Tibial nerve (tissue), 4 donors: ENCODE measurements at regions not wholly inside any gene's neighbourhood (a gene's known extent, or its start where the extent isn't known, plus 50 kb on each side); places are given as distances from the start of the nearest gene placed in this dataset.

ENCODE experiments used
- DNase-seq, 2 donors: peaks; one replicate each; pipeline ENCODE4 v3.0.0-alpha.2; 2019; ENCODE audit warnings: low spot score in 2 of 2
- H3K27ac ChIP-seq, 4 donors: fragments of 200-600 bp; sonication (generic) in 3 of 4; one replicate each; pipeline ENCODE4 v1.5.1; 2017 to 2019; ENCODE audit warnings: mild to moderate bottlenecking in 1 of 4
- H3K27me3 ChIP-seq, 2 donors: fragments of 200-600 bp; sonication (generic) in 1 of 2; one replicate each; pipeline versions ENCODE4 v1.5.1 to v1.6.0; 2017 to 2019
- H3K36me3 ChIP-seq, 3 donors: fragments of 200-600 bp; sonication (generic); one replicate each; pipeline ENCODE4 v1.5.1; 2018 to 2019
- H3K4me1 ChIP-seq, 4 donors: fragments of 200-600 bp; sonication (generic) in 3 of 4; one replicate each; pipeline ENCODE4 v1.5.1; 2017 to 2019
- H3K4me3 ChIP-seq, 4 donors: fragments of 200-600 bp; sonication (generic) in 3 of 4; one replicate each; pipeline ENCODE4 v1.5.1; 2017 to 2019; ENCODE audit warnings: mild to moderate bottlenecking in 1 of 4, moderate library complexity in 1 of 4
- H3K9me3 ChIP-seq, 4 donors: fragments of 200-600 bp; sonication (generic) in 3 of 4; one replicate each; pipeline ENCODE4 v1.5.1; 2017 to 2019
- EP300 ChIP-seq, 2 donors: sonication (generic); formaldehyde crosslinking; IDR thresholded peaks; one replicate each; pipeline ENCODE4 v1.6.1; 2017; ENCODE audit warnings: antibody characterized with exemption in 2 of 2, mild to moderate bottlenecking in 1 of 2
- POLR2A ChIP-seq, 2 donors: fragments of 450-650 bp; IDR thresholded peaks; one replicate each; pipeline ENCODE4 v1.6.1; 2017; ENCODE audit warnings: antibody characterized with exemption in 2 of 2, mild to moderate bottlenecking in 2 of 2, moderate library complexity in 2 of 2
- WGBS, 2 donors: methylation state at CpG; one replicate each; pipeline ENCODE4 v1.1.5; 2018; 5-methylcytosine and 5-hydroxymethylcytosine counted together
- TF ChIP-seq, protein P1 (sequence below), 5 experiments: fragments of 200-600 bp in 3 of 5; fragments of 450-650 bp in 2 of 5; sonication (generic) in 3 of 5; IDR thresholded peaks; one replicate each; pipeline ENCODE4 v1.5.1; 2016 to 2019; ENCODE audit warnings: antibody characterized with exemption in 5 of 5, mild to moderate bottlenecking in 3 of 5, moderate library complexity in 2 of 5

DNA sequence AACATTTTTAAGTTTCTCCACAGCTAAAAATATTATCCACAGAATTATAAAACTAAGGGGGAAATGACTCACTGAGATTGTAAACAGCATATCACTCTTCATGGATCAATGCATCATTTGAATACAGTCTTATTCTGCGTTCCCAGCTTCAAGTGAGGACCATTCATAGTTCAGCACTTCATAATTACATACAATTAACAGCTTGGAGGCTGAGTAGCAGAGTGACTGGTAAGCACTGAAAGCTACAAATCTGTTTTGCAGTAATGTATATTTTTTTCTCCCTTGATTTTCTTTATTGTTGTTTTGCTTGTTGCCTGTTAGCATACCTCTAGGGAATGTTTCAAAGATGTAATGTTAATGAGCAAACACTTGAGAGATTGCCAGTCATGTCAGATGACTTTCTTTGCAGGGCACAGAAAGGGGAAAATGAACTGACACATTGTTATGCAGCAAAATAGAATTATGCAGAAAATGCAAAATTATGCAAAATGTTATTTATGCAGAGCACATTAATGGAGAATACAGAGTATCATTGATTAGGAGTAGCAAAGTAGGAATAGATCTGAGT, 138.6 kb downstream of the RPS29 start:
- Histone ChIP-seq H3K9me3 (peaks cover 0 to 16% (median 0%) of the 10 kb centered on the region in 4 donors), H3K27me3 (no peaks in the 10 kb centered on the region), H3K36me3 (no peaks in the 10 kb centered on the region), H3K4me3 (no peak overlapping the region), H3K27ac (no peak overlapping the region), H3K4me1 (no peaks in the 10 kb centered on the region)
- no peak for DNase-seq
- 24 to 30% methylated on average over 1 of the region's 1 CpG for WGBS, 2 donors
- TF ChIP-seq POLR2A (IDR thresholded peaks at IDR 0.05) (no peak), EP300 (IDR thresholded peaks at IDR 0.05) (no peak)
- TF ChIP-seq, protein P1, sequence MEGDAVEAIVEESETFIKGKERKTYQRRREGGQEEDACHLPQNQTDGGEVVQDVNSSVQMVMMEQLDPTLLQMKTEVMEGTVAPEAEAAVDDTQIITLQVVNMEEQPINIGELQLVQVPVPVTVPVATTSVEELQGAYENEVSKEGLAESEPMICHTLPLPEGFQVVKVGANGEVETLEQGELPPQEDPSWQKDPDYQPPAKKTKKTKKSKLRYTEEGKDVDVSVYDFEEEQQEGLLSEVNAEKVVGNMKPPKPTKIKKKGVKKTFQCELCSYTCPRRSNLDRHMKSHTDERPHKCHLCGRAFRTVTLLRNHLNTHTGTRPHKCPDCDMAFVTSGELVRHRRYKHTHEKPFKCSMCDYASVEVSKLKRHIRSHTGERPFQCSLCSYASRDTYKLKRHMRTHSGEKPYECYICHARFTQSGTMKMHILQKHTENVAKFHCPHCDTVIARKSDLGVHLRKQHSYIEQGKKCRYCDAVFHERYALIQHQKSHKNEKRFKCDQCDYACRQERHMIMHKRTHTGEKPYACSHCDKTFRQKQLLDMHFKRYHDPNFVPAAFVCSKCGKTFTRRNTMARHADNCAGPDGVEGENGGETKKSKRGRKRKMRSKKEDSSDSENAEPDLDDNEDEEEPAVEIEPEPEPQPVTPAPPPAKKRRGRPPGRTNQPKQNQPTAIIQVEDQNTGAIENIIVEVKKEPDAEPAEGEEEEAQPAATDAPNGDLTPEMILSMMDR (IDR thresholded peaks at IDR 0.05) = no peak

DNA sequence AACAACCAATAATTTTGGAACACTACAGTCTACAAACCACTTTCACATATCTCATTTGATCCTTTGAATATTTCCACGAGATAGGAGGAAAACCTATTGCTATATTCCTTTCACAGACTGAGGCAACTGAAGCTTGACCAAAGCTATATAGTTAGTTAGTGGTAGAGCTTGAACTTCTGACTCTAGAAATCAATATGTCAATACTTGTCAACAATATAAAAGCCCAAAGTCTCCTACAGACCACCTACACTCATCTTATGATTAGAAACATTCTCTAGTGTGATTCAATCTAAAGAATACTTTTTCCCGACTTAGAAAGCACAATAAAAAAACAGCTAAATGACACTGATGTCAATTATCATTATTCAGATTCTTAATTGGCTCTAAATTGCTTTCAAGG, 139.4 kb downstream of the RPS29 start:
- TF ChIP-seq, protein P1 (IDR thresholded peaks at IDR 0.05) = no peak
- TF ChIP-seq POLR2A (IDR thresholded peaks at IDR 0.05) (no peak), EP300 (IDR thresholded peaks at IDR 0.05) (no peak)
- Histone ChIP-seq H3K4me1 (no peaks in the 10 kb centered on the region), H3K36me3 (no peaks in the 10 kb centered on the region), H3K9me3 (peaks cover 0 to 16% (median 0%) of the 10 kb centered on the region in 4 donors), H3K27me3 (no peaks in the 10 kb centered on the region), H3K4me3 (no peak overlapping the region), H3K27ac (no peak overlapping the region)
- no peak for DNase-seq
- 63 to 75% methylated on average over 2 of the region's 2 CpGs for WGBS, 2 donors

GRCh38 chr14:49438256-49438770, 147.9 kb downstream of the RPS29 start:
- TF ChIP-seq POLR2A (IDR thresholded peaks at IDR 0.05) (no peak), EP300 (IDR thresholded peaks at IDR 0.05) (no peak)
- TF ChIP-seq, protein P1 (IDR thresholded peaks at IDR 0.05) = no peak
- H3K9me3 ChIP-seq = peaks cover 0 to 18% (median 0%) of the 10 kb centered on the region in 4 donors
- H3K27me3 ChIP-seq = no peaks in the 10 kb centered on the region
- WGBS, 2 donors = 53 to 63% methylated on average over 4 of the region's 4 CpGs
- H3K4me3 ChIP-seq = no peak overlapping the region
- no peaks in the 10 kb centered on the region for H3K4me1 ChIP-seq
- no peaks in the 10 kb centered on the region for H3K36me3 ChIP-seq
- DNase-seq = no peak
- no peak overlapping the region for H3K27ac ChIP-seq

GRCh38 chr14:49428076-49428475, 158.1 kb downstream of the RPS29 start:
- H3K27me3 ChIP-seq = no peaks in the 10 kb centered on the region
- WGBS, 2 donors = 79 to 87% methylated on average over 2 of the region's 2 CpGs
- peaks cover 0 to 22% (median 9%) of the 10 kb centered on the region in 4 donors for H3K9me3 ChIP-seq
- no peaks in the 10 kb centered on the region for H3K4me1 ChIP-seq
- H3K4me3 ChIP-seq = no peak overlapping the region
- no peak for DNase-seq
- TF ChIP-seq, protein P1 (IDR thresholded peaks at IDR 0.05) = no peak
- TF ChIP-seq EP300 (IDR thresholded peaks at IDR 0.05) = no peak
- TF ChIP-seq POLR2A (IDR thresholded peaks at IDR 0.05) = no peak
- no peaks in the 10 kb centered on the region for H3K36me3 ChIP-seq
- H3K27ac ChIP-seq = no peak overlapping the region

DNA sequence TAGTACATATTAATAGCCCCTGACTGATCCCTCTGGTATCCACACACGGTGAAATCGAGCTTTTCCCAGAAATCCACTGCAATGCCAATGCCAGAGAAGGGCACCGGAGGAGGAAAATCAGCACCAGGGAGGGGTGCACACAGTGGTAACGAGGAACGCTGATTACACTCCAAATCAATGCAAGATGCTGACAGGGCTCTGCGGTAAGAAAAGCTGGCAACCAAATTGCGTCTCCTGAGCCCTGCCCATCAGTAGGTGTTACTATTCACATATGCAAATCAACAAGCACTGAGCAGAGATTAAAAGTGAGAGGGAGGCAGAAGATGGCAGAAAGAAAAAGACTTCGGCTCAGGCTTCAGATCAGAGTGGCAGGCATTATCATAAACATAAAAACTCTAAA, 159.1 kb downstream of the RPS29 start:
- TF ChIP-seq POLR2A (IDR thresholded peaks at IDR 0.05) (no peak), EP300 (IDR thresholded peaks at IDR 0.05) (no peak)
- TF ChIP-seq, protein P1 (IDR thresholded peaks at IDR 0.05) = no peak
- no peak for DNase-seq
- peaks cover 0 to 12% (median 4%) of the 10 kb centered on the region in 4 donors for H3K9me3 ChIP-seq
- no peak overlapping the region for H3K27ac ChIP-seq
- no peaks in the 10 kb centered on the region for H3K27me3 ChIP-seq
- H3K4me1 ChIP-seq = no peaks in the 10 kb centered on the region
- H3K4me3 ChIP-seq = no peak overlapping the region
- WGBS, 2 donors = 34 to 39% methylated on average over 8 of the region's 8 CpGs
- no peaks in the 10 kb centered on the region for H3K36me3 ChIP-seq
